GM12872 (cell line): ENCODE measurements at regions not wholly inside any gene's neighbourhood (a gene's known extent, or its start where the extent isn't known, plus 50 kb on each side); places are given as distances from the start of the nearest gene placed in this dataset.

ENCODE experiments used
- CTCF ChIP-seq: IDR thresholded peaks from 3 replicates; pipeline ENCODE4 v1.5.1; 2011; ENCODE audit warnings: low read depth, mild to moderate bottlenecking, low read length, moderate library complexity; ENCODE audit not compliant: insufficient read depth

GRCh38 chr21:34276711-34277425, 86.9 kb upstream of the KCNE2 start:
- no peak for TF ChIP-seq CTCF

- TF ChIP-seq CTCF: no peak
These were observed 85.4 kb upstream of the KCNE2 start for GRCh38 chr21:34278451-34278850.

- TF ChIP-seq CTCF: no peak
These were observed 84.5 kb upstream of the KCNE2 start for GRCh38 chr21:34279285-34279684.

GRCh38 chr21:34279883-34280282, 83.9 kb upstream of the KCNE2 start:
- TF ChIP-seq CTCF: no peak

- TF ChIP-seq CTCF: no peak
These were observed 83.4 kb upstream of the KCNE2 start for GRCh38 chr21:34280389-34280795.

- no peak for TF ChIP-seq CTCF
These were observed 82.8 kb upstream of the KCNE2 start for GRCh38 chr21:34280959-34281358.

GRCh38 chr21:34282223-34282622, 81.6 kb upstream of the KCNE2 start:
- no peak for TF ChIP-seq CTCF

GRCh38 chr21:34284666-34285065, 79.1 kb upstream of the KCNE2 start:
- TF ChIP-seq CTCF: no peak
